HG03135 (cell line): ENCODE measurements at regions not wholly inside any gene's neighbourhood (a gene's known extent, or its start where the extent isn't known, plus 50 kb on each side); places are given as distances from the start of the nearest gene placed in this dataset.

Source experiments
- ATAC-seq: cut with Tn5 transposase; IDR thresholded peaks from one replicate; pipeline ENCODE4 v1.9.1; 2021; ENCODE audit warnings: mild to moderate bottlenecking, moderate library complexity; ENCODE audit not compliant: unreplicated experiment

DNA sequence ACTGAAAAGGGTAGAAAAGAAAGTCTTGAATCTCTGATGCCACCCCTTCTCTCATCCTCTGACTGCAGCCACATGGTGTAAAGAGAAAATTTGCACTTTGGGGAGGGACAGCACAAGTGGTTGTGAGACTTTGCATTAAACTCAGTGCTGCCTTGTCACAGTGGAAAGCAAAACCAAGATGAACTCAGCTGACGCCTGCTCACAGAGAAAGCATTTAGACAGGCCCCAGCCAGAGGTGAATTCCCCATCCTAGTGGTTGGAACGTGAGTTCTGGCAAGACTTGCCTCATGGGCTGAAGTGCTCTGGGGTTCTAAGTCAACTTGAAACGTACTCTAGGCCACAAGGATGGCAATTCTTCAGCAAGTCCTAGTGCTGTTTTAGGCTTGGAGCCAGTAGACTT is 1101.4 kb downstream of the ADGRL3 start:
- ATAC-seq: no peak

DNA sequence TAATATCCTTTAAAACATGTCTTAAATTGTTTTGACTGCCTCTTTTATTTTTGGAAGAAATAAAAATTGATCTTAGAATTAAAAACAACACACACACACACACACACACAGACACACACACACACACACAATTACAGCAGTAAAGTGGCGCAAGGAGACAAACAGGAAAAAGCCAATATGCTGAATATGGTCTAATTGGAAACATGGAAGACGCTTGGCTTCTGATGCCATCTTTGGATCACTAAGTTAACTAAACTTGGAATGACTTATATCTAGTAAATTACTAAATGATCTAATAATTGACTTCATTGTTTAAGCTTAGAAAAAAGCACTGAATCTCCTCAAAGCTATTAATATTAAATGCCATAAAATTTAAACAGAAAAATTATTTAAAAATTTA is 1093.4 kb downstream of the ADGRL3 start:
- ATAC-seq: no peak

DNA sequence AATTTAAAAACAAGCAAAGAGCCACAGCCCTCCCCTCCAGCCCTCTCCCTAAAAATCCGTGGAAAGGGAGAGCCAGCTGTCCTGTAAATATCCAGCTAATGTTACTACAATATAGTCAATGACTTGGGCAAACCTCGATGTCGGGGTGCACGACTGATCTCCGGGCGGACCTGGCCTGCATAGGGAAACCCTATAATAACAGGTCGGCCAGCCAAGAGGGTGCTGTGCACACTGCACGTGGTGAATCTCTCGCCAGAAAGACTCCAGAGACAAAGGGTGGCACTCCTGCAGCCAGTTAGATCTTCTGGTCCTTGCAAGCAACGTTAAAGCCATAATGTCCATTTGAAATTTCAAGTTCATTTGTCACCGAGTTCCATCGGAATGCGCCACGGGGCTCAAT is 1092.8 kb downstream of the ADGRL3 start:
- no peak for ATAC-seq

DNA sequence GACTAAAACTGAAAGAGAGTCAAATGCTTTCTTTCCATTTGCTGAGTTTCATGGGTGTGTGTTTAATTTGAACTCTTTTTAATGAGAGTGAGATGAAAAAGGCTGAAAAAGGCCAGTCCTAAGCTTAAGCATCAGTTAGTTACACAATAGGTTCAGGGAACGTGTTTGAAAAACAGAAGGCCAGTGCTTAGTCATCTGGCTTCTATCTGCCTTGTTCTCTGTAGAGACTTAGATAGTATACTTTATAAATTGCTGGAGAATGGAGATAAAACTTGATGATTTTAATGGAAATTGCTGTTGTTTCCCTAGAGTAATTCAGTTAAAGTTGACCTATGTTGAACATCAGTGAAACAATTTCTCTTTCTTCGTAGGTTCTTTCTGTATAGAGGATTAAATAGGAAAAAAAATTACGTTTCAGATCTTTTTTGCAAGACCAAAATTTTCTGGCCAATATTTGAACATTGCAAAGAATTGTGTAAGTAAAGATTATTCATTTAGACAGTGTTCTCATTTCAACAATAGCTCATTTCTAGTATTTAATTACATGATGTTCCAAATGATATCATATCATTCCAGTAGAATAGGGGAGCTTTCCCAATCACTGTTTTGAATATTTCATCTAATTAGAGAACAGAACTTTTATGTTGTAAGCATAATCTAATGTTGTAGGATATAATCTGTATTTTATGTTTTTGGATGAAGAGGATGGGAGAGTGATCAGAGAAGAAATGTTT is 1088.8 kb downstream of the ADGRL3 start:
- ATAC-seq: no peak

DNA sequence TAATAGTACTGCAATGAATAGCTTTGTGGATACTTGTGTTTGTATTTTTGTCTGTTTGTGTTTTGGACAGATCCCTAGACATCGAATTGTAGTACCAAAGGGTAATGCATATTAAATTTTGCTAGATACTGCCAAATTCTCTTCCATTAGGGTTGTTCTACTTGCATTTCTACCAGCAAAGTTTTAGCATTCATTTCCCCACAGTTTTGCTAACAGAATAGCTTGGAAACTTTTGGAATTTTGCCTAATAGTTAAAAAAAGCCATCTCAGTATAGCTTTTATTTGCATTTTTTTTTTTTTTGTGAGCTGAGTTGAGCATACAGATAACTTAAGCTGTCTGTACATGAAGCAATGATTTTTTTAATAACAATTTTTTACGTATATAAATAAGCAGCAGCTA is 1084.9 kb downstream of the ADGRL3 start:
- ATAC-seq: no peak

DNA sequence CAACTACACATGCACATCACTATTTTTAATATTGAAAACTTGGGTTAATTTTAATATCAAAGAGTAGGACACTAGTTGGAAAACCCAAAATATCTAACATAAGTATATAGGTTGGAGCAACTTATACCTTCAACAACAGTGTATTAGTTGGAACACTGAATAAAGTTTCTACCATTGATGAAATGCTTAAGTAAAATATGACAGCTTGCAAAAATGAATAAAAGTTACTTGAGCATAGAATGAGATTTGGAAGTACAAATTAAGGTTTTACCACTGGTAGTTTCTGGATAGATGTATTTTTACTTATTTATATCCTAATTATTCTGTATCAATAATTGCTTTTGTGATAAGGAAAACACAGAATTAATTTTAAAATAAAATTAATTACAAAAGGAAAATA is 1079.6 kb downstream of the ADGRL3 start:
- no peak for ATAC-seq

DNA sequence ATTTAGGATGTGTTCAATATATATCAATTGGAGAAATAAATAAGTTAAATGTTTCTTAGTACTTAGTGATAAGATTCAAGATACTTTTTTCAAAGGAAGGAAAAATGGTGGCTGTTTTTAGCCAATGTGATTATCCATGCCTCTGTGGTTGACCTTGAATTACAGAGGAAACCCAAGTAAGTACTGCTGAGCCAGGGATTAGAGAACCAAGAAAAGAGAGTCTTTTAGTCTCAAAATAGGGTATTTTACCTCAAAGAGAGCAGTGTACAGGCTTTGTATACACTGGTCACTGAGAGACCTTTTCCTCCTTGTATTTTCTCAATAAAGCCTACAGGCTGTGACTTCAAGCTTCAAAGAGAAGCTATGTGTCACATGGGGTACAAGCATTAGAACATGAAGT is 1075.3 kb downstream of the ADGRL3 start:
- no peak for ATAC-seq

DNA sequence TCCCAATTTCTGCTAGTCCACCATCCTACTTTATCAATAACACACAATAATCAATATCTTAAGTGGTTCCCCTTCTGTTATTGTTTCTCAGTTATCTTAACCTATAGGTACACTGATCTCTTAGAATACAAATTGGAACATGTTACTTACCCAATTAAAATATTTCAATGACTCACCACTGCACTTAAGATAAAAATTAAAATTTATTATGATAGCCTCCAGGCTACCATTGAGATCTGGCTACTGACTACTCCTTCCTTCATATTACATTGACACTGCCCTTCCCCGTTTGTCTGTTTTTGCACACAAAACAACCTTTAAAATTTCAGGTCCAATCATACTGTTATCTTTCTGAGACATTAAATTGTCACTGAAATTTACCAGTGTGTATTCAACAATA is 1074.7 kb downstream of the ADGRL3 start:
- ATAC-seq: no peak

DNA sequence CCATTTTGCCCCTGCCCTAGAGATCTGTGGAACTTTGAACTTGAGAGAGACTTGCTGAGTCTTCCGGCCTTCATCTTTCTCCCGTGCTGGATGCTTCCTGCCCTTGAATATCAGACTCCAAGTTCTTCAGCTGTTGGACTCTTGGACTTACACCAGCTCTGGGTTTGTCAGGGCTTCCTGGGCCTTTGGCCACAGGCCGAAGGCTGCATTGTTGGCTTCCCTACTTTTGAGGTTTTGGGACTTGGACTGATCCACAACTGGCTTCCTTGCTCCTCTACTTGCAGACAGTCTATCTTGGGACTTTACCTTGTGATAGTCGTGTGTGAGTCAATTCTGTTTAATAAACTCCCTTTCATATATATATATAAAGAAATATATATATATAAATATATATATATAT is 1071.0 kb downstream of the ADGRL3 start:
- ATAC-seq: no peak

DNA sequence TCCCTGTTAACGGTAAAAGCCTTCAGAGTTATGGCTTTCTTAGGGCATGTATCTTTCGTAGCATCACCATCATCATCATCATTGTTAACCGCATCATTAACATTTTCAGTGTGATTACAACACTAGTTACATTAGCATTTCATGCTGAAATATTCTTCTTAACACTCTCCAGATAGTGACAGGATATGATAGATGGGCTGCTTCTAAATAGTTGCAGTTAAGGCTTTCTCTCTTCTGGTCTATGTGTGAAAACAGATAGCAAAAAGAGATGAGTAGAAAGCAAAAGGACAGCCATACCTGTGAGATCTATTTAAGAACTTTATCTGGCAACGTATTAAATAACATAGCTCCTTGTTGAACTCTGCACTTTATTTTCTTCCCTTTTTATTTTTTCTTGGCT is 1069.8 kb downstream of the ADGRL3 start:
- no peak for ATAC-seq

DNA sequence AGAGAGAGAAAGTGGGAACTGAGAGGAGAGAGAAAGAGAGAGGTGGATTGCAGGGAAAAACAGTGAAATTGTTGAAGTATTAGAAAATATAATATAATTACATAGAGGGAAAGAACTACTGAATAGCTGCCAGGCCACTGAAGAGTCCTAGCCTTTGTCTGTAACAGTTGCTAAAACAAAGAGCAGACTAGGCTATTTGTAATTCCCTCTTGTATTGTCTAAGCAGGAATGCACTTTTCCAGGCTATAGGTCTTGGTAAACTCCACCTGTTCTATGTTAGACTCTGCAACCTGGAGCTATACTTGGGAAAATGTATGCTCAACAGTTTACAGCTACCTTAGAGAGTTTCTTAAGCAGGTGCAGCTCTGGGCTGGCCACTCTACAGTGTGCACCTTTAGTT is 1063.3 kb downstream of the ADGRL3 start:
- no peak for ATAC-seq

DNA sequence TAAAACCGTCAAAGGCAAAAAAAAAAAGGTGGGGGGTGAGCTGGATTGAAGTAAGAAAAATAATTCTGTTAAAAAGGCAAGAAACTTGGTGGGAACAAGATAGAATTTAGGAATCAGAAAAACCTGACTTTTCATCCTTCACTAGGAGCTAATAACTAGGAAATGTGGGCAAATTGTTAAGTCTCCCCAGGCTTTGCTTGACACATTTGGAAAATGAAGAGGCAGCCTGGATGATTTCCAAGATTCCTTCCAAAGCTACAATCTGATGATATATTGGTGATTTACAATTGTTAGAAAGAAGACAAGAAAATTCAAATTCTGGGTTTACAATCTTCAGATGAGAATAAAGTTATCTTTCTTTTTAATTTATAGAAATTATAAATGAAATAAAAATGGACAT is 1062.5 kb downstream of the ADGRL3 start:
- ATAC-seq: no peak

DNA sequence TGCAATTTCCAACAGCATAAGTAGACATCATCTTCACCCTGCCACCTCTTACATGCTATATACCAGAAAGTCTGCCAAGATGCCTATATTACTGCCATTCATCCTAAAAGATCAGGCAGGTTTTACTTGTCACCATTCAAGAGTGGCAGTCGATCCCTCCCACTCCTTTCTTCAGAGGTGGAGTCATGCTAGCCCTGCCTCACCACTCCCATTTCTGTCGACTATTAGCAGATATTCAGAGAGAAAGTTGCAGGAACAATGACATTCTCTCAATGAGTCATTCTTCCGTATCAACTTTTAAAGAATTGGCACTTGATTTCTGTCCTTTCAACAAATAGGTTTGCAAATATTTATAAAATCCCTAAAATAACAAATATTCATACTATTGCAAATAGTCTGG is 1060.1 kb downstream of the ADGRL3 start:
- no peak for ATAC-seq

DNA sequence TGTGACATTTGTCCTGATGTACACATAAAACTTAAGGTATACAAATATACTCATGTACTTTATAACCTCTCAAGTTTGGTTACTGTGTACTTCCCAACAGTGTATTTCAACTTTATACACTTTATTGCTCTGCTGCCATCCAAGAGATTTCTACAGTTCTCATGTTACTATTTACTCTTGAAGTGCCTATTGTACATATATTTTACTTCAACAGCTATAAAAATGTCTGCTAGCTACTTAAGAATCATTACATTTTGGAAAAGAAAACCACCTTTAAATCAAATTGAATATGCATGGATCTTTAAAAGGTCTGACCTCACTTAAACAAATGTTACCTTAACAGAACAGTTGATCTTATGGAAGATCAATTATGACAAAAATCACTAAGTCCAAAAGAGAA is 1056.4 kb downstream of the ADGRL3 start:
- ATAC-seq: no peak

DNA sequence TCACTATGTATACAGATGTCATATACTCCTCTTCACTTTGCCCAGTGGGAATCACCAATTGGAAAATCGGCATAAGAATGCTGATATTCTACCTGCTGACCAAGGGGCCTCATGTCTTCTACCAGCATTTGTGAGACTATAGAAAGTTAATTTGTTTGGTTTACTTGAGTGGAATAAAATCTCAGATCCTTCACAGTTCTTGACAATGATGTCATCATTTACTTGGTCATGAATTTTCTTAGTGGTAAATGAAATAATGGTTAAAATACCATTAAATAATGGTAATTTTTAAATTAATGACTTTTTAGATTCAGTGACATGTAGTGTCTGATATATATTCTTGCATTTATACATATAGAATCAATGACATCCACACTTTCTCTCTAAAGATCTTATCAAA is 1052.6 kb downstream of the ADGRL3 start:
- no peak for ATAC-seq

DNA sequence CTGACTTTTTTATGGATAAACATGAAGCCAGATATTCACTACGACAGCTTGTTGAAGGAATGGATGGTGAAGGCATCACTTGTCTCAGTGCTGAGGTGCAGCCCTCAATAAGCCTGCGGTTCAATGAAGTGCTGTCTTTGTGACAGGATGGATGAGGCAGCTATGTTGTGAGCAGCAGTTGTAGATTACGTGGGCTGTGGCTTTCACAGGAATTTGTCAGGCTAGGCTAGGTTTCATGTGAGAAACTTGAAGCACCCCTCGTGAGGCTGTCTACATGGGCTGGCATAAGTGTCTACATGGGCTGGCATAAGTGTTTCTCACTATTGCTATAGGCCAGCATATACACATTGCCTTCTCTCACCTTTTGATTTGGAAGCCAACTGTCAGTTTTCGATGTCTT is 1050.0 kb downstream of the ADGRL3 start:
- no peak for ATAC-seq

DNA sequence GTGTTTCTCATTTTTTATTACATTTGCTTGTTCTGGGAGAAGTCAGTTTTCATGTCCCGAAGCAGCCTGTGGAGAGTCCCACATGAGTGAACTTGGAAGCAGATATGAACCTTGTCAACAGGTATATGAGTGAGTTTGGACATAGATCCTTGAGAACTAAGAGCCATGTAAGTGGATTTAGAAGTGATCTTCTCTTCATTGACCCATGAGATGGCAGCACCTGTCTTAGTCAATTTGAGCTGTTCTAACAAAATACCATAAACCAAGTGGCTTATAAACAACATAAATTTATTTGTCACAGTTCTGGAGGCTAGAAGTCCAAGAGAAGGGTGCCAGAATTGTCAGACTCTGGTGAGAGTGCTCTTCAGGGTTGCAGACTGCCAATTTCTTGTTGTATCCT is 1043.8 kb downstream of the ADGRL3 start:
- no peak for ATAC-seq

DNA sequence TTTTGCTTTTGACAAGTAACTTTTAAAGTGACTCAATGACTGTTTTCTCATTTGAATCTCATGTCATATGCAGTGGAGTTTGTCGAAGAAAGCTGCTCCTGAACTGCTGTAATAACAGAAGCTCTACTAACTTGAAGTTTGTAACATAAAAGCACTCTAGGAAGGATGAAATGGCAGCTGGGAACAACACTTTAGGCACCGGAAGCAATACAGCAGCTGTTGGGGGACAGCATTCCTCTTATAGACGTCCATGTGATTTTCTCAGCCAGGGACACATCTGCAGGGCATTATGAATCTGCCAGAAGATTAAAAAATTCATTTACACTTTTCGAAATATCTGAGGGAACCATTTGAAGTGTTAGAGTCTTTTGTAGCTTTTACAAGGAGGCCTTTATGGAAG is 1035.8 kb downstream of the ADGRL3 start:
- ATAC-seq: no peak

DNA sequence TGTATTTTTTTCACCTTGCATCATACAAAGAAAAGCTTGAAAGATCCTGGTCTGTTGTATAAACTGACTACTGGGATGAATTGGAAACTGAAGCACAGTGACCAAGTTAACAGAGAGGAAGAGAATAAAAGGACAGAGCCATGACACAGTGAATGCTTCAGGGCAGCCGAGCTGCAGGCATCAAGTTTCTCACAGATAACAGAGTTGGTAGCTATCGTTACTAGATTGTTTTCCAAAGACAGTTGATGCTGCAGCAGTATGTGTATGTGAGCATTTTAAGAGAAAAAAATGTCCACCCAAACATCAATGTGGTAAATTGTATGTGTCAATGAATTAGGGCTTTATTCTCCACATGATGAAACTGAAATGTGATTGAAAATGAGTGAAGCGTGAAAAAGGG is 1032.7 kb downstream of the ADGRL3 start:
- no peak for ATAC-seq

DNA sequence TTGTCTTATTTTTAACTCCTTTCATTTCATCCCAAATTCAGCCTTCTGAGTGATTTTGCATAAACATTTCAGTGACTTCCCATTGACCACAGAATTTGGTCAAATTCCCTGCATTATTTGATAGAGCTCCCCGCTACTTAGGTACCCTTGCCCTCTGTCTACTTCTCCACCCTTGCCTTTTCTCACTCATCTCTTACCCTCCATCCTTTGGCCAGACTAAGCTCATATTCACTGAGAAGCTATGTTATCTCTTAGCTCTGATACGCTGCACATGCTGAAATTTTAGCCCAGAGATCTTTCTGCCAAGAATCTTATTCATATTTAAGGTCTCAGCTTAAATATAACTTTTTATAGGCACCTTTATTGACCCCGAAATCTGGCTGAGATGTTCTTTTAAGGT is 1031.9 kb downstream of the ADGRL3 start:
- ATAC-seq: no peak

DNA sequence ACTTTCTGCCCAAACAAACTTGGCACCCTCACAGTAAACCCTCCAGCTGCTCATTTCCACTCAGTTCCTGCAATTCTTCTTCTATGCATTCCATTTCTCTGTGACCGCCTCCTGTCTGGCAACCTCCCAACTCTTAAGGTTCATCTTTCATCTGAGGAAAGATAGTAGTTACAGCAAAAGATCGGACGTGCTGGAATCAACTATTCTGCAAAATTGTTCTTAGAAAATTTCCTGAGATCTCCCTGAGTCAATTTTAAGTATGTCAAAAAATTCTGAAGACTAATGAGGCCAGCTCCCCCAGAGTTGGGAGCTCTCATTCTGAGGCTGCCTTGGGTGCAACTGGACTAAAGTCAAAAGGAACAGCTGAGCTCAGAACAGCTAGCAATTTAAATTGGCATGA is 1026.0 kb downstream of the ADGRL3 start:
- ATAC-seq: no peak

DNA sequence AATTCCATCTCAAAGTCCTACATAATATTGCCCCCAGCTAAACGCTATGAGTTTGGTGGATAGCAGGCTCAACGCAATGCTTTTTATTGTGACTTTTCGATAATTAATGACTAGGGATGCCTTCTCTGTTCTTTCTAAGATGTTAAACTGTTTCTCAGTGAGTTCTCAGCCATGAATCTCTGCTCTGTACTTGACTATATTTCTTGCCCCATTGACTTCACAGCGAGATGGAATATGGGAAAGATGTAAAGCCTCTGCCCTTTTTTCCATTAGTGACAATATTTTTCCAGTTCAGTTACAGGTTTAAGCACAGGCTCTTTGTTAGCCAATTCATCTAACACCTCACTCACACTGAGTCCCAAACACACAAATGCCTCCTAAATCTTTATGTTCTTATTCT is 1022.0 kb downstream of the ADGRL3 start:
- ATAC-seq: no peak

DNA sequence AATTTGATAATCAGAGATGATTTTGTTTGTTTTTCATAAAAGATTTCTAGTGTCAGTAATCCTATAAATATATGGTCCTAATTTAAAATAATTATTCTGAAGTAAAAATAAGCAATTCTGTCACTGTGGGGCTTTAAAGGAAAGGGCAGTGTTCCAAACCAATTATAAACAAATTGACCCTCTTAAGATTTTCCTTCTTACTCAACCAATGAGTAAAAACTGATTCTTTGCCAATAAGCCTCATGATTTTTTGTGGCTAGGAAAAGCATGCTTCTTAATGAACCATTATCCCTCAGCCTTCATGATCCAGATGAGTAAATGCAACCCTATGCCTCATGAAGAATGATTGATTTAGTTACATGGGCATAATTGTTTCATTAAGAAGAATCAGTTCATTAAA is 1010.4 kb downstream of the ADGRL3 start:
- ATAC-seq: no peak
